Fibroblast of mammary gland (primary cell): ENCODE measurements at regions not wholly inside any gene's neighbourhood (a gene's known extent, or its start where the extent isn't known, plus 50 kb on each side); places are given as distances from the start of the nearest gene placed in this dataset.

Source experiments
- DNase-seq: peaks from one replicate; pipeline ENCODE4 v3.0.0-alpha.2; 2010; ENCODE audit warnings: low read depth
- H3K4me3 ChIP-seq: 2 replicates; pipeline ENCODE4 v1.5.1; 2011; ENCODE audit warnings: low read depth, mild to moderate bottlenecking, low read length, moderate library complexity; ENCODE audit not compliant: control insufficient read depth
- CTCF ChIP-seq: conservative IDR thresholded peaks from 2 replicates; pipeline ENCODE4 v1.5.1; 2011; ENCODE audit warnings: low read depth, low read length, inconsistent platforms; ENCODE audit not compliant: control insufficient read depth, insufficient read depth

GRCh38 chrX:39667736-39668482 is 429.8 kb downstream of the BCOR start:
- TF ChIP-seq CTCF, result no peak
- no peak for DNase-seq
- no peak overlapping the region for H3K4me3 ChIP-seq

GRCh38 chrX:39669668-39670067 is 428.1 kb downstream of the BCOR start:
- TF ChIP-seq CTCF, result no peak
- no peak overlapping the region for H3K4me3 ChIP-seq
- DNase-seq, result no peak

DNA sequence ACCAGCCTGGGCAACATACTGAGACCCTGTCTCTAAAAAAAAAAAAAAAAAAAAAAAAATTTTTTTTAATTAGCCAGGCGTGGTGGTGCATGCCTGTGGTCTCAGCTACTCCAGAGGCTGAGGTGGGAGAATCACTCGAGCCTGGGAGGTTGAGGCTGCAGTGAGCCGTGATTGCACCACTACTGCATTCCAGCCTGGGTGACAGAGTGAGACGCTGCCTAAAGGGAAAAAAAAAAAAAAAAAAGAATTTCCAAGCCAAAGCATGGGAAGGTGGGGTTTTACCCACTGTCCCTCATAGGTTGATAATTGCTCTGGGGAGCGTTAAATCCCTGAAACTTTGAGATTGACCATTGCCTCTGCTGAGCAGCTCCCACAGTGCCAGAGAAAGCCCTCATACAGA is 427.5 kb downstream of the BCOR start:
- no peak overlapping the region for H3K4me3 ChIP-seq
- DNase-seq, result no peak

DNA sequence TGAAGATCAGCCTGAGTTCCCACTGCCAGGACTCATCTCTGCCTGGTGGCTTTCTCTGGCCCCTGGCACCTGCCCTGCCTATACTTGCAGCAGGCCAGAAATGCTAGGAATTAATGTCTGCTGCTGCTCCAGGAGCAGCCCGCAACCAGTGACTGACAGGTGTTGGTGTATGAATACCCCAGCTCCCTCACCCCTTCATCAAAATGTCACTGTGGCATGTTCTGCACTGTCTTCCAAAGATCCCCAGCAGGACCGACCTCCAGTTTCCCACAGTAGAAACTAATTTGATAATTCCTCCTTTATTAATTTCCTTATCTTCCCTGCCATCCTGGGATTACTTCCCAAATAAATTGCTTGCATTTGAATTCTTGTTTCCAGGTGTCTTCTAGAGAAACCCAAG is 425.4 kb downstream of the BCOR start:
- no peak for DNase-seq
- TF ChIP-seq CTCF, result no peak
- H3K4me3 ChIP-seq, result no peak overlapping the region

More for the DNA sequence above, 427.5 kb downstream of the BCOR start:
- TF ChIP-seq CTCF, result no peak

- no peak overlapping the region for H3K4me3 ChIP-seq
- TF ChIP-seq CTCF, result no peak
Measured at GRCh38 chrX:39674490-39675161, 423.1 kb downstream of the BCOR start.

GRCh38 chrX:39675162-39675553 is 422.6 kb downstream of the BCOR start:
- no peak for TF ChIP-seq CTCF
- H3K4me3 ChIP-seq, result no peak overlapping the region
- no peak for DNase-seq

More at GRCh38 chrX:39674490-39675161, 423.1 kb downstream of the BCOR start:
- DNase-seq, result no peak

DNA sequence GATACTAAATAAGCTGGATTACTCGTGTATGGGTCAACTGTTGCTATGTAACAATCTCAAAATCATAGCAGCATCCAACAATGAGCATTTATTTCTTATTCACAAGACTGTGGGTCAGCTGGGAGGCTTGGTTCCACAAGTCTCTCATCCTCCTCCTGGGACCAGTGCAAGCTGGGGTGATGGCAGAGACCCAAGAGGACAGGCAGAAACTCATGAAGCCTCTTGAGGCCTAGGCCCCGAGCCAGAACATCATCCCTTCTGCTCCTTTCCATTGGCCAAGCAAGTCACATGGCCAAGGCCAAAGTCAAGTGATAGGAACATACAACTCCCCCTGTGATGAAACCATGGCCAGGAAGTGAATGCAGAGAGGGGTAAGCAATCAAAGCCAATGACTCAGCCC is 422.1 kb downstream of the BCOR start:
- peak; percentile 84 for DNase-seq

More for the DNA sequence above, 422.1 kb downstream of the BCOR start:
- no peak overlapping the region for H3K4me3 ChIP-seq
- TF ChIP-seq CTCF, result no peak
